Fibroblast of pulmonary artery (primary cell): ENCODE measurements at regions not wholly inside any gene's neighbourhood (a gene's known extent, or its start where the extent isn't known, plus 50 kb on each side); places are given as distances from the start of the nearest gene placed in this dataset.

Experiments
- DNase-seq: peaks from one replicate; pipeline ENCODE4 v3.0.0-alpha.2; 2010; ENCODE audit warnings: low read depth
- H3K4me3 ChIP-seq: replicated peaks from 2 replicates; pipeline ENCODE4 v1.5.1; 2011; ENCODE audit warnings: low read depth, mild to moderate bottlenecking, control low read depth, low read length, moderate library complexity
- TF ChIP-seq, protein P1 (sequence below): IDR thresholded peaks from 2 replicates; pipeline ENCODE4 v1.5.1; 2011; ENCODE audit warnings: mild to moderate bottlenecking, control low read depth, low read length, inconsistent platforms; ENCODE audit errors: missing control alignments

DNA sequence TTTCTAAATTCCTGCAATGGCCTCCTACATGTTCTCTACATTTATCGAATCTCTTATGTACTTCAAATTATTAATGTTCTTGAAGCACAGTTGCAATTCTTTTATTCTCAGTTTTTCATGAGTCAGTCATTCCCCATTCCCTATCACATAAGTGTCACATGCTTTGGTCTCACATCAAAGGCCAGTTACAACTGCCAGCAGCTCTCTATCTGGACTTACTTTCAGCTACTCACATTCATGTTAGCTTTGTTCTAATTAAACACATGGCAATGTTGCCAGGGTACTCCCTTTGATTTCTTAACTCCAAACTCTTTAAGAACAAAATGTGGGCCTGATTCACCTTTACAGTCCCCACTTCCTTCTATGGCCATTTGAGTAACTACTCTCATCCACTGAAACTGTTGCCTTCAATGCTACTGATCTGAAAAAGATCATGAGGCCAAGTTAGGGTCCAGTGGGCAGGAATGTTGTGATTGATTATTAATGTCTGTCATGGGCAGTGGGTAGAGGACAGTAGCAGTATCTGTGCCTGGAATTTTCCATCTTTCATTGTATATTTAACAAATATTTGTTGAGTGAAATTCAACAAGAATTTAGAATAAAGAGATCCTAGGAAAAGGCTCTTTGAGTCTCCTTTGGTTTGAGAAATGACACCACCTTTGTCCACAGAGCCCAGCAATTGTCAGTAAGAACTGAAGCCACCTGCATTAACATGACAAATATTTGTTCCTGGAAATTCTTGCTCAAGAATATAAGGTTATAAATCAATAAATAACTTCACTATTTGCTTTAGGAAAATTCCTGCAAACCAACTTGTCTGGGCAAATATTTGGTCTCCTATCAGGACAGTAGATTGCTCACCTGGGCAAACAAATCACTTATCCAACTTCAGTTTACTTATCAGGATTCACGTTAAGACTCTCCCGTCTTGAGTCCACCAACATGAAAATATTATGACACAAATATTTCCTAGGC is 153.6 kb upstream of the SAMSN1 start:
- H3K4me3 ChIP-seq, result no peak overlapping the region
- TF ChIP-seq, protein P1, sequence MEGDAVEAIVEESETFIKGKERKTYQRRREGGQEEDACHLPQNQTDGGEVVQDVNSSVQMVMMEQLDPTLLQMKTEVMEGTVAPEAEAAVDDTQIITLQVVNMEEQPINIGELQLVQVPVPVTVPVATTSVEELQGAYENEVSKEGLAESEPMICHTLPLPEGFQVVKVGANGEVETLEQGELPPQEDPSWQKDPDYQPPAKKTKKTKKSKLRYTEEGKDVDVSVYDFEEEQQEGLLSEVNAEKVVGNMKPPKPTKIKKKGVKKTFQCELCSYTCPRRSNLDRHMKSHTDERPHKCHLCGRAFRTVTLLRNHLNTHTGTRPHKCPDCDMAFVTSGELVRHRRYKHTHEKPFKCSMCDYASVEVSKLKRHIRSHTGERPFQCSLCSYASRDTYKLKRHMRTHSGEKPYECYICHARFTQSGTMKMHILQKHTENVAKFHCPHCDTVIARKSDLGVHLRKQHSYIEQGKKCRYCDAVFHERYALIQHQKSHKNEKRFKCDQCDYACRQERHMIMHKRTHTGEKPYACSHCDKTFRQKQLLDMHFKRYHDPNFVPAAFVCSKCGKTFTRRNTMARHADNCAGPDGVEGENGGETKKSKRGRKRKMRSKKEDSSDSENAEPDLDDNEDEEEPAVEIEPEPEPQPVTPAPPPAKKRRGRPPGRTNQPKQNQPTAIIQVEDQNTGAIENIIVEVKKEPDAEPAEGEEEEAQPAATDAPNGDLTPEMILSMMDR, result no peak
- DNase-seq, result no peak

DNA sequence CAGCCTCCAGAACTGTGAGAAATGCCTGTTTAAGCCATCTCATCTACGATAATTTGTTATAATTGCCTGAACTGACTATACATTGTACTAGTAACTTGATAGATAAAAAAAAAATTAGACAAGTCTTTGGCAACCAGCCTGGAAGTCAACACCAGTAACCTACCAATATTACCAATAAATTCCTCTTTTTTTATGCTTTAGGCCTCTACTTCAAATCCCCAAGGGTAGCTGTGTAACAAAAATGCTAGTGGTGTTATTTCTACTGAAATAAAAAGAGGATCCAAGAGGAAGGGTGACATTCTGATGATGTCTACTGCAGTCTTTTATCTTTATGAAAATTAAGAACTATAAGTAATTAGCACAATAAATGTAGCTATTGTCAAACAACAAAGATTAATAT is 151.7 kb upstream of the SAMSN1 start:
- H3K4me3 ChIP-seq, result no peak overlapping the region
- TF ChIP-seq, protein P1, result no peak
- no peak for DNase-seq

DNA sequence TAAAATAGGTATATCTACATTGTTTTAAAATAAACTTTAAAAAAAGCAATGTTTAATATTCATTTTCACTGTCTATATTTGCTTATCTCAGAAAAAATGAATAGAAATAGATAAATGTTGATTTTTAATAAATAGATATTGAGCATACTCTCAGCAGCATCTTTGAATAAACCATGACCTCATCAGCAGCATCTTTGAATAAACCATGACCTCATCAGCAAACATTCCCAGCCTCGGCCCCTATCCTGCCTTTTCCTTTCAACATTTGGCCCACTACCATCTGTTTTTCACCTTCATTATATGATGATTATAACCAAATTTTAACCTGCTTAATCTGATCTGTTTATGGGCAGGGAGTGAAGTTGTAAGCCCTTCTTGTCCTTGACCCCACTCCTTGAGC is 148.7 kb upstream of the SAMSN1 start:
- TF ChIP-seq, protein P1, result no peak
- no peak overlapping the region for H3K4me3 ChIP-seq
- DNase-seq, result no peak

DNA sequence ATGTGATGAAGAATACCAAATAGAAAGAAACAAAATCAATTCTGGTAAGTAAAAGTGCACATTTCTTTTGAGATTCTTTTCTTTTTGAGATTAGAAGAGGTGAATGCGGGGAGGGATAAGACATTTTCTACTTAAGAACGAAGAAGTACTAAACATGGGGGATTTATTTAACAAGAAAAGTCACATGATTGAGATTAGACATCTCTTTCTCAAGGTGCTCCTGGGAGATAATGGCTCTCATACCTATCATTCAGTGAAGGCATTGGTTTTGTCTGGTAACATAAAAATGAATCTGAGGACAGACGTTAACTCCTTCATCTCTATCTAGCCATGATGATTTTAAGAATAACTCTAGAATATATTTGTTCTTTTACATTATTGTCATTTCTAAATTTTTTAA is 147.9 kb upstream of the SAMSN1 start:
- H3K4me3 ChIP-seq, result no peak overlapping the region
- no peak for DNase-seq
- TF ChIP-seq, protein P1, result no peak

DNA sequence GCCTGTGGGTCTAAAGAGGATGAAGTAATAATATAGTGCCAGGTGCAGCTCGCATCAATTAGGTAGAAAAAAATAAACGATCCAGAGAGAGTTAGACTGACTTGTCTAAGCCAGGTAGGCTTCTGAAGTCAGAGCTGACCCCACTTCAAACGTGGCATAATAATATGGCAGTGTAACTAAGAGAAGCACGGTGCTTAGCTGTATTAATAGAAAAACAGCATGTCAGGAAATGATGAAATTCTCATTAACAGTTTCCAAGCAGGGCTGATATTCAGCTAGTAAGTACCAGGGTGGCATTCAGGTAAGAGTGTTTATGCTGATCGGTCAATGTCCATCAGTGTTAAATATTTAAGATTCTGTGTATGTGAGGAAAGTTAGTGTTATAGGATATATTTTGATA is 145.8 kb upstream of the SAMSN1 start:
- TF ChIP-seq, protein P1, result no peak
- no peak for DNase-seq
- H3K4me3 ChIP-seq, result no peak overlapping the region

DNA sequence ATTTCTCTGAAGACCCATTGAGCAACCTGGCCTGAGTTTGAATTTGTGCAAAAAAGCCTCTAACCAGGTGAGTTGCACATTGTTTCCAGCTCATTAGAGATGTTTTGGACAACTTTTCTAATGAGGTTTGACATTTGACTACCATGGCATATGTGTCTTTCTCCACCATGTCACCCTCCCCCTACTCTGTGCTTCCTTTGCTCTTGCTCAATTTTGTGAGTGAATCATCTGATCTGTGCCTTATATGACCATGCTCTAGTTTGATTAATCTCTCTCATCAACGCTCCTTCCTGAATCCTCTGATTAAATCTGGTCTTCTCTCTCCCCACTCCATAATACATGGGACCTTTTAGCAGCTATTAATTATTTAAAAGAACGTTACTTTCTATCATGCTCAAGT is 144.8 kb upstream of the SAMSN1 start:
- TF ChIP-seq, protein P1, result no peak
- H3K4me3 ChIP-seq, result no peak overlapping the region
- peak; percentile 9 for DNase-seq

DNA sequence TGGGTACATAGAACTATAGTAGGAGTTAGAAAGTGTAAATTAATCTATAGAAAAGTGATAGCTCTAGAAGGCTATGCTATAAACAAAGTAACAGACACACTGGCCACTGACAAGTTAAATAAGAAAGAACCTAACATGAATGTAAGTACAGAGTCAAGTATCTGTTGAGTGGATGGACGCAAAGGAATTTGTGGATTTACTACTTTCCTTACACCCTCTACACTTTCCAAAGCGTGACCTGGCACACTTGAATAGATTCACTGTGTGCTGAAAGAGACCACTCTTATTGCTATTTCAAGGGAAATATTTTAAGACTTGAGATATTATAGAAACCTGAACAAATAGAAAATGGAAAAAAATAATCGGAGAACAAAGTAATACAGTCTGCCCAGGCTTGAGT is 142.8 kb upstream of the SAMSN1 start:
- TF ChIP-seq, protein P1, result no peak
- DNase-seq, result no peak
- H3K4me3 ChIP-seq, result no peak overlapping the region
